ENCODE measurements at regions not wholly inside any gene's neighbourhood (a gene's known extent, or its start where the extent isn't known, plus 50 kb on each side); places are given as distances from the start of the nearest gene placed in this dataset.

DNA sequence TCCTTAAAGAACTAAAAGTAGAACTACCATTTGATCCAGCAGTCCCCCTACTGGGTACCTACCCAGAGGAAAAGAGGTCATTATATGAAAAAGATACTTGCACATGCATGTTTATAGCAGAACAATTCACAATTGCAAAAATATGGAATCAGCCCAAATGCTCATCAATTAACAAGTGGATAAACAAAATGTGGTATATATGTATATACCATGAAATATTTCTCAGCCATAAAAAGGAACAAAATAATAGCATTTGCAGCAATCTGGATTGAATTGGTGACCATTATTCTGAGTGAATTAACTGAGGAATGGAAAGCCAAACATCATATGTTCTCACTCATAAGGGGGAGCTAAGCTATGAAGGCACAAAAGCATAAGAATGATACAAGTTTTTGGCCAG, 64.7 kb upstream of the KRAS start:
- no peak for TF ChIP-seq JUNB (IDR thresholded peaks at IDR 0.05; ENCODE audit: unreplicated experiment)
- TF ChIP-seq EZH2 (IDR thresholded peaks at IDR 0.05; ENCODE audit: low read depth, unreplicated experiment), result no peak
- no peak for TF ChIP-seq POLR2AphosphoS5 (IDR thresholded peaks at IDR 0.05; ENCODE audit: low read depth)
- TF ChIP-seq, protein P1, sequence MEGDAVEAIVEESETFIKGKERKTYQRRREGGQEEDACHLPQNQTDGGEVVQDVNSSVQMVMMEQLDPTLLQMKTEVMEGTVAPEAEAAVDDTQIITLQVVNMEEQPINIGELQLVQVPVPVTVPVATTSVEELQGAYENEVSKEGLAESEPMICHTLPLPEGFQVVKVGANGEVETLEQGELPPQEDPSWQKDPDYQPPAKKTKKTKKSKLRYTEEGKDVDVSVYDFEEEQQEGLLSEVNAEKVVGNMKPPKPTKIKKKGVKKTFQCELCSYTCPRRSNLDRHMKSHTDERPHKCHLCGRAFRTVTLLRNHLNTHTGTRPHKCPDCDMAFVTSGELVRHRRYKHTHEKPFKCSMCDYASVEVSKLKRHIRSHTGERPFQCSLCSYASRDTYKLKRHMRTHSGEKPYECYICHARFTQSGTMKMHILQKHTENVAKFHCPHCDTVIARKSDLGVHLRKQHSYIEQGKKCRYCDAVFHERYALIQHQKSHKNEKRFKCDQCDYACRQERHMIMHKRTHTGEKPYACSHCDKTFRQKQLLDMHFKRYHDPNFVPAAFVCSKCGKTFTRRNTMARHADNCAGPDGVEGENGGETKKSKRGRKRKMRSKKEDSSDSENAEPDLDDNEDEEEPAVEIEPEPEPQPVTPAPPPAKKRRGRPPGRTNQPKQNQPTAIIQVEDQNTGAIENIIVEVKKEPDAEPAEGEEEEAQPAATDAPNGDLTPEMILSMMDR (conservative IDR thresholded peaks at IDR 0.05; ENCODE audit: low read depth in 2 of 2), result no peak
- no peak for TF ChIP-seq CREB1 (CRISPR knock-in tag; IDR thresholded peaks at IDR 0.05; ENCODE audit: low read depth)
- no peak for TF ChIP-seq EZH2phosphoT487 (IDR thresholded peaks at IDR 0.05; ENCODE audit: unreplicated experiment)
- TF ChIP-seq, protein P2, sequence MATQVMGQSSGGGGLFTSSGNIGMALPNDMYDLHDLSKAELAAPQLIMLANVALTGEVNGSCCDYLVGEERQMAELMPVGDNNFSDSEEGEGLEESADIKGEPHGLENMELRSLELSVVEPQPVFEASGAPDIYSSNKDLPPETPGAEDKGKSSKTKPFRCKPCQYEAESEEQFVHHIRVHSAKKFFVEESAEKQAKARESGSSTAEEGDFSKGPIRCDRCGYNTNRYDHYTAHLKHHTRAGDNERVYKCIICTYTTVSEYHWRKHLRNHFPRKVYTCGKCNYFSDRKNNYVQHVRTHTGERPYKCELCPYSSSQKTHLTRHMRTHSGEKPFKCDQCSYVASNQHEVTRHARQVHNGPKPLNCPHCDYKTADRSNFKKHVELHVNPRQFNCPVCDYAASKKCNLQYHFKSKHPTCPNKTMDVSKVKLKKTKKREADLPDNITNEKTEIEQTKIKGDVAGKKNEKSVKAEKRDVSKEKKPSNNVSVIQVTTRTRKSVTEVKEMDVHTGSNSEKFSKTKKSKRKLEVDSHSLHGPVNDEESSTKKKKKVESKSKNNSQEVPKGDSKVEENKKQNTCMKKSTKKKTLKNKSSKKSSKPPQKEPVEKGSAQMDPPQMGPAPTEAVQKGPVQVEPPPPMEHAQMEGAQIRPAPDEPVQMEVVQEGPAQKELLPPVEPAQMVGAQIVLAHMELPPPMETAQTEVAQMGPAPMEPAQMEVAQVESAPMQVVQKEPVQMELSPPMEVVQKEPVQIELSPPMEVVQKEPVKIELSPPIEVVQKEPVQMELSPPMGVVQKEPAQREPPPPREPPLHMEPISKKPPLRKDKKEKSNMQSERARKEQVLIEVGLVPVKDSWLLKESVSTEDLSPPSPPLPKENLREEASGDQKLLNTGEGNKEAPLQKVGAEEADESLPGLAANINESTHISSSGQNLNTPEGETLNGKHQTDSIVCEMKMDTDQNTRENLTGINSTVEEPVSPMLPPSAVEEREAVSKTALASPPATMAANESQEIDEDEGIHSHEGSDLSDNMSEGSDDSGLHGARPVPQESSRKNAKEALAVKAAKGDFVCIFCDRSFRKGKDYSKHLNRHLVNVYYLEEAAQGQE (IDR thresholded peaks at IDR 0.05; ENCODE audit: unreplicated experiment), result no peak
- TF ChIP-seq, protein P3, sequence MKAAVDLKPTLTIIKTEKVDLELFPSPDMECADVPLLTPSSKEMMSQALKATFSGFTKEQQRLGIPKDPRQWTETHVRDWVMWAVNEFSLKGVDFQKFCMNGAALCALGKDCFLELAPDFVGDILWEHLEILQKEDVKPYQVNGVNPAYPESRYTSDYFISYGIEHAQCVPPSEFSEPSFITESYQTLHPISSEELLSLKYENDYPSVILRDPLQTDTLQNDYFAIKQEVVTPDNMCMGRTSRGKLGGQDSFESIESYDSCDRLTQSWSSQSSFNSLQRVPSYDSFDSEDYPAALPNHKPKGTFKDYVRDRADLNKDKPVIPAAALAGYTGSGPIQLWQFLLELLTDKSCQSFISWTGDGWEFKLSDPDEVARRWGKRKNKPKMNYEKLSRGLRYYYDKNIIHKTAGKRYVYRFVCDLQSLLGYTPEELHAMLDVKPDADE (IDR thresholded peaks at IDR 0.05), result no peak
- TF ChIP-seq ZNF114 (CRISPR knock-in tag; IDR thresholded peaks at IDR 0.05), result no peak
- TF ChIP-seq ZNF331 (CRISPR knock-in tag; IDR thresholded peaks at IDR 0.05; ENCODE audit: low read depth), result no peak

Measured in GM23338 (cell line).